ENCODE measurements at regions not wholly inside any gene's neighbourhood (a gene's known extent, or its start where the extent isn't known, plus 50 kb on each side); places are given as distances from the start of the nearest gene placed in this dataset.

GRCh38 chr20:10824750-10825500 lies 151.1 kb upstream of the JAG1 start:
- Histone ChIP-seq H2BK120ac (ENCODE audit: low read depth, low read length) (no peak overlapping the region), H3K23ac (ENCODE audit: low read depth, low read length) (no peak overlapping the region), H2BK20ac (ENCODE audit: low read depth, low read length) (no peak overlapping the region), H2AK5ac (ENCODE audit: low read depth, low read length) (no peak overlapping the region), H2BK15ac (ENCODE audit: low read depth, low read length) (no peak overlapping the region), H3K27me3 (ENCODE audit: control insufficient read depth, insufficient read depth, low read length) (peaks cover 4% of the 10 kb centered on the region), H3K14ac (replicated peaks; ENCODE audit: low read depth, low read length) (no peak overlapping the region), H2BK5ac (ENCODE audit: low read depth, low read length, poor library complexity, severe bottlenecking) (no peak overlapping the region), H4K5ac (ENCODE audit: low read depth, low read length) (no peak overlapping the region), H4K91ac (ENCODE audit: insufficient read depth, low read depth, low read length) (no peak overlapping the region), H3K27ac (ENCODE audit: insufficient read depth, low read length) (no peak overlapping the region), H3K9me3 (ENCODE audit: control insufficient read depth, insufficient read depth, low read length) (no peaks in the 10 kb centered on the region), H3K18ac (ENCODE audit: low read depth, low read length) (no peak overlapping the region), H3K4me1 (ENCODE audit: control insufficient read depth, insufficient read depth, low read length) (peaks cover 3% of the 10 kb centered on the region; the same call in 1 of the 2 replicates), H3K36me3 (ENCODE audit: control insufficient read depth, insufficient read depth, low read length) (no peaks in the 10 kb centered on the region), H2AK9ac (replicated peaks; ENCODE audit: low read depth, low read length, poor library complexity) (no peak overlapping the region), H4K20me1 (ENCODE audit: insufficient read depth, low read length) (no peaks in the 10 kb centered on the region), H3K9me1 (ENCODE audit: insufficient read depth, low read length) (no peaks in the 10 kb centered on the region), H2AFZ (replicated peaks; ENCODE audit: low read length, poor library complexity) (no peak overlapping the region), H3K79me1 (ENCODE audit: low read depth in 1 of 2, low read length in 2 of 2) (no peaks in the 10 kb centered on the region), H3K4me3 (ENCODE audit: insufficient read depth, low read depth, low read length) (no peak overlapping the region), H3K4me2 (ENCODE audit: low read depth, low read length) (no peak overlapping the region), H4K8ac (ENCODE audit: low read depth in 2 of 2, low read length in 2 of 2) (no peak overlapping the region), H3K56ac (ENCODE audit: extremely low read depth, insufficient read depth, low read length) (no peak overlapping the region), H3K4ac (ENCODE audit: low read depth, low read length) (no peak overlapping the region), H3K9ac (ENCODE audit: low read depth, low read length) (no peak overlapping the region)
- intact Hi-C loops (cut with micrococcal nuclease) (no loop called here), dilution Hi-C loops (cut with HindIII; ENCODE audit: low sequenced_read_pairs, unreplicated experiment) (no loop called here), in situ Hi-C loops (cut with MboI; ENCODE audit: low sequenced_read_pairs) (no loop called here)
- POLR2A ChIA-PET (ENCODE audit: unreplicated experiment) = no interaction called here
- TF ChIP-seq RCOR1 (IDR thresholded peaks at IDR 0.05; ENCODE audit: insufficient replicate concordance, low read length) (no peak), ELK1 (IDR thresholded peaks at IDR 0.05; ENCODE audit: borderline replicate concordance, low read depth, low read length) (no peak), MXI1 (IDR thresholded peaks at IDR 0.05; ENCODE audit: borderline replicate concordance, low read depth, low read length) (no peak), BHLHE40 (IDR thresholded peaks at IDR 0.05; ENCODE audit: low read depth, low read length) (no peak), CEBPB (IDR thresholded peaks at IDR 0.05; ENCODE audit: low read depth, low read length) (no peak), CTCF (conservative IDR thresholded peaks at IDR 0.05; ENCODE audit: low read depth, low read length) (no peak), FOS (IDR thresholded peaks at IDR 0.05; ENCODE audit: low read depth, low read length) (no peak), MAZ (IDR thresholded peaks at IDR 0.05; ENCODE audit: borderline replicate concordance, low read depth, low read length) (no peak), POLR2A (IDR thresholded peaks at IDR 0.05; ENCODE audit: low read depth, low read length) (no peak), NFE2L2 (IDR thresholded peaks at IDR 0.05; ENCODE audit: low read depth, low read length) (no peak)
- CTCF ChIA-PET = no interaction called here
- WGBS, 2 experiments (ENCODE audit: extremely low coverage in 2 of 2, insufficient read length in 1 of 2) = no CpG with 5 or more reads among the region's 11 CpGs
- DNase-seq (no peak), ATAC-seq (ENCODE audit: low read depth) (no peak)
- BruUV-seq (replicated peaks) = no TSS peak
